D721Med (cell line): ENCODE measurements at regions not wholly inside any gene's neighbourhood (a gene's known extent, or its start where the extent isn't known, plus 50 kb on each side); places are given as distances from the start of the nearest gene placed in this dataset.

Experiments
- DNase-seq: peaks from one replicate; pipeline ENCODE4 v3.0.0; 2011; ENCODE audit warnings: low spot score; ENCODE audit not compliant: insufficient read length
- FAIRE-seq: peaks from 2 replicates; lab custom pipeline; 2011; peaks lifted over from hg19 to GRCh38; lab: Jason Lieb, UNC
- TF ChIP-seq, protein P1 (sequence below): IDR thresholded peaks from 2 replicates; pipeline ENCODE4 v1.5.1; 2012; ENCODE audit warnings: mild to moderate bottlenecking, control low read depth; ENCODE audit not compliant: insufficient read depth; ENCODE audit errors: missing control alignments

DNA sequence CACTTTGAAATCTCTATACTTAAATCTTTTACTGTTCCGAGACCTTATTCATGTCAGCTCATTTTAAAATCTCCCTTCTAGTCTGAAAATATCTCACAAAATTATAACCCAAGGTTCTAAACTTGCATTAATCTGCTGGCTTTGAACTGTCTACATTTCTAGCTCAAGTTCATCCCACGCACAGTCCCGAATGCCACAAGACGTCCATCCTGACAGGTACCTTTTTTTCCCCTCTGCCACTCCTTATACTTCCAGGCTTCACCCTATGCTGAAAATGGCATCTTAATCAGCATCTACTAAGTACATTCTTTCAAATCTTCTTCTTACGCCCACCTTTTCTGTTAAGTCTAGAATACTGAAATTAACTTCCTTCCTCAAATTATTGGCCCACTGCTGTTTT is 259.2 kb upstream of the GALNTL6 start:
- DNase-seq = no peak
- FAIRE-seq = no peak
- TF ChIP-seq, protein P1, sequence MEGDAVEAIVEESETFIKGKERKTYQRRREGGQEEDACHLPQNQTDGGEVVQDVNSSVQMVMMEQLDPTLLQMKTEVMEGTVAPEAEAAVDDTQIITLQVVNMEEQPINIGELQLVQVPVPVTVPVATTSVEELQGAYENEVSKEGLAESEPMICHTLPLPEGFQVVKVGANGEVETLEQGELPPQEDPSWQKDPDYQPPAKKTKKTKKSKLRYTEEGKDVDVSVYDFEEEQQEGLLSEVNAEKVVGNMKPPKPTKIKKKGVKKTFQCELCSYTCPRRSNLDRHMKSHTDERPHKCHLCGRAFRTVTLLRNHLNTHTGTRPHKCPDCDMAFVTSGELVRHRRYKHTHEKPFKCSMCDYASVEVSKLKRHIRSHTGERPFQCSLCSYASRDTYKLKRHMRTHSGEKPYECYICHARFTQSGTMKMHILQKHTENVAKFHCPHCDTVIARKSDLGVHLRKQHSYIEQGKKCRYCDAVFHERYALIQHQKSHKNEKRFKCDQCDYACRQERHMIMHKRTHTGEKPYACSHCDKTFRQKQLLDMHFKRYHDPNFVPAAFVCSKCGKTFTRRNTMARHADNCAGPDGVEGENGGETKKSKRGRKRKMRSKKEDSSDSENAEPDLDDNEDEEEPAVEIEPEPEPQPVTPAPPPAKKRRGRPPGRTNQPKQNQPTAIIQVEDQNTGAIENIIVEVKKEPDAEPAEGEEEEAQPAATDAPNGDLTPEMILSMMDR = no peak

DNA sequence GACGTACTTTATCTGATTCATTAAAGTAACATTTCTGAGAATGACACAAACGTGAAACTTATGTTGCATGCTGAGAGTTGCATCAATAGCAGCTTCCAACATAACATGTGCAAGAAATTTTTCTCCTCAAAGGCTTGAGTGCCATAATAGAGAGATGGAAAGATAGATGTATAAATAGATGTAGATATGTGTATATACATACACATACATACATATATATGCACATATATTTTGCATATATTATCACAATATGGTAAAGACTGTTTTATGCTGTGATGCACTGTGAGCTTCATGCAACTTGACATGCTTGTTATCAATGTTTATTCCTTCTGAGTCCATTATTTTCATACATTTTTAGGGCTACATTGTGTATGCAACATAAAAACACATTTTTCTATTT is 270.6 kb upstream of the GALNTL6 start:
- DNase-seq (no peak), FAIRE-seq (peak; percentile 56)
- TF ChIP-seq, protein P1 = no peak

DNA sequence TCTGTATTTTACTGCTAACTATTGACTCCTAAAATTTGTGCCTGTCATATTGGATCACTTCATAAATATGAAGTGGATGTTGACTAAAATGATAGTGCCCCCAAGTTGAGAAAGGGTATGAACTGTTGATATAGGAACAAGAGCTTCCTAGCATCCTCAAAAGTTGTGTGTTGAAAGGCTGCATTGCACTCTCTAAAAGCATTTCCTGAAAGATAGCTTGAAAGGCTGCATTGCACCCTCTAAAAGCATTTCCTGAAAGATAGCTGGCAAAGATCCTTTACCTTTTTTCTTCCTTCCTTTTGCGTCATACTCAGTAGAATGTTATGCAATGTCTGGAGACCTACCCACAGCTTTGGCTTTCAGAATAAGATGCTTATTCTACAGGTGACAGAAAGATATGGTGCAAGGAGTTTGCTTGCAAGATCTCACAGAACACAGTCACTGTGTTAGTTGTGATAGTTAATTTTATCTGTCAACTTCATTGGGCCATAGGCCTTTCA is 274.6 kb upstream of the GALNTL6 start:
- no peak for FAIRE-seq
- no peak for DNase-seq
- TF ChIP-seq, protein P1 = no peak

DNA sequence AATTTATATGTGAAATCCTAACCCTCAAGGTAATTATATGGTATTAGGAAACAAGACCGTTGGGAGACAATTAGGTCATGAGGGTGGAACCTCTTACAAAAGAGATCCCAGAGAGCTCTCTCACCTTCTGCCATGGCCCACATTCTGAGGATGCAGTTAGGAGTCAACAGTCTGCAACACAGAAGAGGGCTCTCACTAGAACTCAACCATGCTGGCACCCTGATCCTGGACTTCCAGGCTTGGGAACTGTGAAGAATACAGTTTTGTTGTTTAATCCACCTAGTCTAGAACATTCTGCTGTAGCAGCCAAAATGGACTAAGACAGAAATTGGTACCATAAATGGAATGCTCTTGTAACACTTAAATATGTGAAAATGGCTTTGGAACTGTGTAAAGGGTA is 278.8 kb upstream of the GALNTL6 start:
- TF ChIP-seq, protein P1 = no peak
- DNase-seq (no peak), FAIRE-seq (no peak)

DNA sequence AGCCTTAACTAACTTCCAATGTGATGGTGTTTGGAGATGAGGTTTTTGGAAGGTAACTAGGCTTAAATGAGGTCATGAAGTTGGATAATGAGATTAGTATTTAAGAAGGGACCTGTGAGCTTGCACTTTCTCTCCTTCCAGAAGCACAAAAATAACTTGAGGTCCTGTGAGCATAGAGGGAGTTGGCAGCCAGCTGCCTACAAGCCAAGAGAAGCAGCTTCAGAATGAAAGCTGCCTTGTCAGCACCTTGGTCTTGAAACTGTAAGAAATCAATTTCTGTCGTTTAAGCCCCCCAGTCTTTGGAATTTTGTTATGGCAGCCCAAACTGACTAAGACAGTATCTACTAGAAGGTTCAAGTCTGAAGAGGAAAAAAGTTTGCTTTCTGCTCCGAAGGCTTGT is 280.2 kb upstream of the GALNTL6 start:
- TF ChIP-seq, protein P1 = no peak
- no peak for DNase-seq
- FAIRE-seq = no peak

DNA sequence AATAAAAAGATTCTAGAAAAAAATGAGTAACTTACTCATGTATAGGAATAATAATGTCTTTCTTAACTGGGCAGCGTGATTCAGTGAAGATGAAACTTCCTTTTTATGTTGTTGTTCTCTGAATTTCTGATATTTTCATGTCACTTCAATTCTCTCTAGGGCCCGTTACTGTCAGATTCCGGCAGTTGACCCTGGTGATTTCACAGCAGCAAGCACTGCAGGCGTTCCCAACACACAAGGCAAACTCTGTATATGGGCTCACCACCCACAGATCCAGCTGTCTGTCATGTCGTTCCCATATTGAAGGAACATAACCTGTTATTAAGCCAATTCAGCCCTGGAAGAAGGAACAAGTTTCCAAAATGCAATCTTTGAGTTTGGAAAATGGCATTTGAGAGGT is 288.3 kb upstream of the GALNTL6 start:
- FAIRE-seq (no peak), DNase-seq (no peak)
- TF ChIP-seq, protein P1 = no peak

DNA sequence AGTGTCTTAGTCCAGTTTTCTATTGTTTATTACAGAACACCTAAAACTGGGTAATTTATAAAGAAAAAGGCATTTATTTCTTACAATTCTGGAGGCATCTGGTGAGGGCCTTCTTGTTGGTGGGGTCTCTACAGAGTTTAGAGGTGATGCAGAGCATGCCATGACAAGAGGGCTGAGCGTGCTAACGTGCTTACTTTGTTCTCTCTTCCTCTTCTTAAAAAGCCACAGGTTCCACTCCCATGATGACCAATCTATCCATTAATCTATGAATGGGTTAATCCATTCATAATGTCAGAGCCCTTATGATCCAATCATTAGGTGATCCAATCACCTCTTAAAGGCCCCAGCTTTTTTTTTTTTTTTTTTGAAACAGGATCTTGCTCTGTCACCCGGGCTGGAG is 291.5 kb upstream of the GALNTL6 start:
- TF ChIP-seq, protein P1 = no peak
- DNase-seq (no peak), FAIRE-seq (no peak)
